KMS-11 (cell line): ENCODE measurements at regions not wholly inside any gene's neighbourhood (a gene's known extent, or its start where the extent isn't known, plus 50 kb on each side); places are given as distances from the start of the nearest gene placed in this dataset.

Source experiments
- H2AFZ ChIP-seq: fragments of 200-600 bp; sonication (generic); 2 replicates; pipeline ENCODE4 v1.6.1; 2016; ENCODE audit warnings: antibody characterized with exemption, mixed run types, low read depth
- H3K27ac ChIP-seq: fragments of 200-600 bp; sonication (generic); 2 replicates; pipeline ENCODE4 v1.6.1; 2016; ENCODE audit warnings: mild to moderate bottlenecking, mixed run types
- H3K27me3 ChIP-seq: fragments of 200-600 bp; sonication (generic); 2 replicates; pipeline ENCODE4 v1.6.1; 2017; ENCODE audit warnings: mild to moderate bottlenecking, low read depth, mixed run types, moderate library complexity; ENCODE audit not compliant: insufficient read depth
- H3K36me3 ChIP-seq: fragments of 200-600 bp; sonication (generic); 2 replicates; pipeline ENCODE4 v1.6.1; 2017; ENCODE audit warnings: mild to moderate bottlenecking, mixed run types; ENCODE audit not compliant: insufficient read depth
- H3K4me1 ChIP-seq: fragments of 200-600 bp; sonication (generic); 2 replicates; pipeline ENCODE4 v1.6.1; 2016; ENCODE audit warnings: mild to moderate bottlenecking, low read depth, mixed run types; ENCODE audit not compliant: poor library complexity, severe bottlenecking
- H3K4me2 ChIP-seq: fragments of 200-600 bp; sonication (generic); 2 replicates; pipeline ENCODE4 v1.7.0; 2016; ENCODE audit warnings: mild to moderate bottlenecking, mixed run types
- H3K4me3 ChIP-seq: fragments of 200-600 bp; sonication (generic); IDR thresholded peaks from 2 replicates; pipeline ENCODE4 v1.6.1; 2017; ENCODE audit warnings: low read depth, low read length, mixed read lengths; ENCODE audit not compliant: insufficient read depth
- H3K79me2 ChIP-seq: fragments of 200-600 bp; sonication (generic); 2 replicates; pipeline ENCODE4 v1.6.1; 2016; ENCODE audit warnings: low read depth, mixed run types; ENCODE audit not compliant: insufficient read depth
- H3K9ac ChIP-seq: fragments of 200-600 bp; sonication (generic); 2 replicates; pipeline ENCODE4 v1.6.1; 2016; ENCODE audit warnings: mild to moderate bottlenecking, mixed run types
- H4K20me1 ChIP-seq: fragments of 200-600 bp; sonication (generic); 2 replicates; pipeline ENCODE4 v1.6.1; 2016; ENCODE audit warnings: mild to moderate bottlenecking, mixed run types; ENCODE audit not compliant: insufficient read depth
- CTCF ChIP-seq: fragments of 200-600 bp; sonication (generic); conservative IDR thresholded peaks from 2 replicates; pipeline ENCODE4 v1.6.1; 2017; ENCODE audit warnings: low read depth, mild to moderate bottlenecking, antibody characterized with exemption, low read length, moderate library complexity, mixed read lengths

DNA sequence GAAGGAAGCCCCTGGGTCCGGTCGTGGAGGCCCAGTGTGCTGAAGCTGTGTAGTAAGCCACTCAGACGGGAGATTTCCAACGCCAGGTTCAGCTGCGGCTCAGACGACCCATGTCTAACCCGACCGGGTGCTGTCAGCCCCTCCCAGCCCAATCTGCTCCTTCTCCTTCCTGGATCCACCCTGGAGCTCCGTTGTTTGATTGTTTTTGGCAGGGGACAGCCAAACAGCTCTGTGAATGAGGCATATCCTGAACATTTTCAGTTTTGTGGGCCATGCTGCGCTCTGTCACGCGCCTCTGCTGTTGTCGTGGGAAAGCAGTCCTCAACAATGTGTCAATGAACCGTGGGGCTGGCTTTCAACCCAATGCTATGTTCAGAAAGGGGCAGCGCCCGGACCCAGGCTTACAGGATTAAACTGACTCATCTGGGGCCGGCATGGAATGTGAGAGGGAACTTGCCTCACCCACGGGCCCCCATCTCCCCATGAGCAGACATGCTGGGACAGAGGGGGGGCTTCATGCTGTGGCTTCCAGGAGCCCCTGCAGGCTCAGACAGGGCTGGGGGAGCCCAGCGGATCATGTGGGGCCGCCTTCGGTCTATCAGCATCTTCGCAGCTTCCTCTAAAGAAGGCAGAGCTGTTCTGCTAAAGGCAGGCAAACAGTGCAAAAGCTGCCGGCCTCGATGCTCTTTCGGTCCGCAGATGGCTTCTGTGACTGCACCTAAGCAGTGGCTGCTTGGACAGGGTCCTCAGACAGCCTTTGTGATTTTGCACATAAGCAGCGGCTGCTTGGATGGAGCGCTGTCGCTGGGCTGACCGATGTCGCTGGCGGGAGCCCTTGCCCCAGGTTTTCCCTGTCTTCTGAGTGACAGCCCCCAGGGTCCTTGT lies 101.7 kb downstream of the RIPK4 start:
- peaks cover 57% of the 10 kb centered on the region for H3K27me3 ChIP-seq
- no peak overlapping the region for H2AFZ ChIP-seq
- H3K4me3 ChIP-seq = no peak overlapping the region
- H4K20me1 ChIP-seq = no peaks in the 10 kb centered on the region
- H3K9ac ChIP-seq = no peak overlapping the region
- no peaks in the 10 kb centered on the region for H3K36me3 ChIP-seq
- no peaks in the 10 kb centered on the region for H3K4me1 ChIP-seq
- H3K79me2 ChIP-seq = no peaks in the 10 kb centered on the region
- no peak overlapping the region for H3K27ac ChIP-seq
- H3K4me2 ChIP-seq = no peak overlapping the region
- no peak for TF ChIP-seq CTCF

DNA sequence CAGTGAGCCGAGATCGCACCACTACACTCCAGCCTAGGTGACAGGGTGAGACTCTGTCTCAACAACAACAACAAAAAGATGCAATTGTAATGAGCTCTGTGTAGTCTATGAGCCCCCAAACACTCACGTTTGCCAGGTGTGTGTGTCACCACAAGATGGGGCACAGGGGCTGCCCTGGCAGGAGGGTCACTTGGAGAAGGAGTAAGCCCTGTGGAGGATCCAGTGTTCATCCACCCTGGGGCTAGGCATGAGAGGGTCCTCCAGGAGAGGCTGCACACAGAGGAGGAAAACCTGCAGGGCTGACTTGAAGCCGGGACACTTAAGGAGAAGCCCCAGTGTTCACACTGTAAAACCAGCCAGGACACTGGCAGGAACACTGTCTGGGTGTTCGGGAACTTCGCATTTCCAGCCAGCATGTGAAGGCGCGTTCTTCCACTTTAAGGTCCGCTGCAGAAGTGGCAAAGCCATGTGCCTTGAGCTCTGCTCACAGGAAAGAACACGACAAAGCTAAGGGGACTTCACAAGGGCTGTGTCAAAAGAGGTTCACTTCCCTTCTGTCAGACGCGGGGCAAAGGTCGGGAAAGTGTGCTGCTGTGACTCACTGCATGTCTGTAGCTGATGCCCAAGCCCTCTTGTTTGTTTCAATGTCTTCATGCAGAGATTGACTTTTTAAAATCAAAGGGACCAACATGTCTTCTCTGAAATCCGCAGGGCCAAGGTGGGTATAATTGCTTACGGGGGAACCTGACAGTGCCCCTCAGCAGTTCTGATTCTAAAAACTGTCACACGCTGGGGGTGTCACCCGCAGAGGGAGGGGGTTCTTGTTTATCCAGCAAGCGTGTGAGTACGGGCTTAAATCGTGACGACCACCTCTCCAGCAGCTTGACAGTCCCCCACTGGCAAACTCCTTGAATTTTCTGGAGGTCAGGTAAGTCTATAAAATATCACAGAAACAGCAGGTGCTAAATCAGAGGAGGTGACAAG lies 102.8 kb downstream of the RIPK4 start:
- no peak overlapping the region for H2AFZ ChIP-seq
- H3K79me2 ChIP-seq = no peaks in the 10 kb centered on the region
- no peak overlapping the region for H3K4me2 ChIP-seq
- no peak for TF ChIP-seq CTCF
- no peak overlapping the region for H3K27ac ChIP-seq
- no peaks in the 10 kb centered on the region for H4K20me1 ChIP-seq
- H3K9ac ChIP-seq = no peak overlapping the region
- no peak overlapping the region for H3K4me3 ChIP-seq
- no peaks in the 10 kb centered on the region for H3K36me3 ChIP-seq
- H3K27me3 ChIP-seq = peaks cover 58% of the 10 kb centered on the region
- H3K4me1 ChIP-seq = no peaks in the 10 kb centered on the region

- H3K4me1 ChIP-seq = no peaks in the 10 kb centered on the region
- H3K27ac ChIP-seq = no peak overlapping the region
- H3K4me3 ChIP-seq = no peak overlapping the region
- TF ChIP-seq CTCF = no peak
- H2AFZ ChIP-seq = no peak overlapping the region
- H3K27me3 ChIP-seq = peaks cover 61% of the 10 kb centered on the region
- no peaks in the 10 kb centered on the region for H3K36me3 ChIP-seq
- no peaks in the 10 kb centered on the region for H4K20me1 ChIP-seq
- no peak overlapping the region for H3K9ac ChIP-seq
- H3K4me2 ChIP-seq = no peak overlapping the region
- no peaks in the 10 kb centered on the region for H3K79me2 ChIP-seq
Observed at GRCh38 chr21:41662761-41663160, 104.1 kb downstream of the RIPK4 start.

- Histone ChIP-seq H2AFZ (no peak overlapping the region), H3K36me3 (no peaks in the 10 kb centered on the region), H4K20me1 (no peaks in the 10 kb centered on the region), H3K9ac (no peak overlapping the region), H3K4me3 (no peak overlapping the region), H3K79me2 (no peaks in the 10 kb centered on the region), H3K27ac (no peak overlapping the region), H3K4me1 (no peaks in the 10 kb centered on the region), H3K4me2 (no peak overlapping the region), H3K27me3 (peaks cover 56% of the 10 kb centered on the region)
- no peak for TF ChIP-seq CTCF
Observed at GRCh38 chr21:41662161-41662560, 104.7 kb downstream of the RIPK4 start.
